HAP-1 (cell line): ENCODE measurements at regions not wholly inside any gene's neighbourhood (a gene's known extent, or its start where the extent isn't known, plus 50 kb on each side); places are given as distances from the start of the nearest gene placed in this dataset.

Experiments used
- DNase-seq, 2 experiments: peaks; one replicate each; pipeline ENCODE4 v3.0.0-alpha.2; 2016 to 2020; ENCODE audit warnings: low spot score in 2 of 2
- H3K27me3 ChIP-seq: fragments of 250-450 bp; sonication (Bioruptor Pico); 2 replicates; pipeline ENCODE4 v1.5.1; 2020; ENCODE audit warnings: low read depth, mild to moderate bottlenecking, moderate library complexity
- H3K36me3 ChIP-seq: fragments of 250-450 bp; sonication (Bioruptor Pico); replicated peaks from 2 replicates; pipeline ENCODE4 v1.5.1; 2020; ENCODE audit warnings: mild to moderate bottlenecking
- H3K4me1 ChIP-seq: fragments of 250-450 bp; sonication (Bioruptor Pico); 2 replicates; pipeline ENCODE4 v1.5.1; 2020; ENCODE audit warnings: mild to moderate bottlenecking
- H3K4me3 ChIP-seq: fragments of 250-450 bp; sonication (Bioruptor Pico); 2 replicates; pipeline ENCODE4 v1.5.1; 2020; ENCODE audit warnings: mild to moderate bottlenecking, moderate library complexity
- H3K9me3 ChIP-seq: fragments of 250-450 bp; sonication (Bioruptor Pico); 2 replicates; pipeline ENCODE4 v1.5.1; 2020; ENCODE audit warnings: mild to moderate bottlenecking, moderate library complexity
- in situ Hi-C: fragments of 300-500 bp; cut with MboI; formaldehyde crosslinking; loops from 3 replicates; pipeline ENCODE4 v1.14.3; 2020; ENCODE audit warnings: low sequenced_read_pairs, inconsistent platforms, mixed read lengths

- Histone ChIP-seq H3K4me3 (no peak overlapping the region), H3K27me3 (peaks cover 2% of the 10 kb centered on the region; the same call in 1 of the 2 replicates), H3K9me3 (no peaks in the 10 kb centered on the region; the same call in 1 of the 2 replicates), H3K4me1 (no peaks in the 10 kb centered on the region), H3K36me3 (no peaks in the 10 kb centered on the region)
- in situ Hi-C loops: no loop called here
- DNase-seq: no peak
Measured at GRCh38 chr11:29538339-29539036, 478.3 kb downstream of the KCNA4 start.

- Histone ChIP-seq H3K9me3 (no peaks in the 10 kb centered on the region; the same call in 1 of the 2 replicates), H3K4me1 (no peaks in the 10 kb centered on the region), H3K4me3 (no peak overlapping the region), H3K27me3 (no peaks in the 10 kb centered on the region), H3K36me3 (no peaks in the 10 kb centered on the region)
- in situ Hi-C loops: no loop called here
- no peak for DNase-seq
Measured at GRCh38 chr11:29534836-29535235, 482.0 kb downstream of the KCNA4 start.

- H3K4me1 ChIP-seq: no peaks in the 10 kb centered on the region
- no peaks in the 10 kb centered on the region for H3K36me3 ChIP-seq
- in situ Hi-C loops: no loop called here
- no peak for DNase-seq
- no peak overlapping the region for H3K4me3 ChIP-seq
- H3K27me3 ChIP-seq: no peaks in the 10 kb centered on the region
- H3K9me3 ChIP-seq: no peaks in the 10 kb centered on the region
Measured at GRCh38 chr11:29530961-29531360, 485.9 kb downstream of the KCNA4 start.

- H3K4me3 ChIP-seq: no peak overlapping the region
- in situ Hi-C loops: no loop called here
- no peaks in the 10 kb centered on the region for H3K9me3 ChIP-seq
- peak in 1 of 2 experiments; percentile 9 for DNase-seq
- no peaks in the 10 kb centered on the region for H3K27me3 ChIP-seq
- H3K36me3 ChIP-seq: no peaks in the 10 kb centered on the region
- H3K4me1 ChIP-seq: no peaks in the 10 kb centered on the region
Measured at GRCh38 chr11:29527391-29527936, 489.4 kb downstream of the KCNA4 start.

GRCh38 chr11:29518389-29519174, 498.2 kb downstream of the KCNA4 start:
- peak in 1 of 2 experiments; percentile 22 for DNase-seq
- in situ Hi-C loops: no loop called here
- no peaks in the 10 kb centered on the region for H3K4me1 ChIP-seq
- H3K27me3 ChIP-seq: no peaks in the 10 kb centered on the region
- H3K36me3 ChIP-seq: no peaks in the 10 kb centered on the region
- no peak overlapping the region for H3K4me3 ChIP-seq
- H3K9me3 ChIP-seq: no peaks in the 10 kb centered on the region

DNA sequence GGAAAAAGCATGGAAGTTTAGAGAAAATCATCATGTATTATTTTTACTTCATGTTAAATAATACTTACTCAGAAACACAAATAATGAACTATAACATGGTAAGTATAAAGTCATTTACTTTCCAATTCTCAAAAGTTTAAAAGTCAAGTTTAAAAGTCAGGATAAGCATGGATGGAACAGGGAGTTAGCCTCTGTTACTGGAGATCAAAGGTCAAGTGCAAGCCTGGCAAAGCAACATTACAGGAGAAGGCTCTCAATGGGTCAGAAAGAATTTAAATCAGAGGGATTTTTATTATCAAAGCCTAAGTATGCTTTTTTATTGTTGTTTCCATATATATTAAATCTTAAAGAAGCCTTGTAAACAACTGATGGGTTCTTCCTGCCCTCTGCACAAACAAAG, 505.4 kb downstream of the KCNA4 start:
- DNase-seq: no peak
- Histone ChIP-seq H3K36me3 (no peaks in the 10 kb centered on the region), H3K4me3 (no peak overlapping the region), H3K4me1 (no peaks in the 10 kb centered on the region), H3K27me3 (no peaks in the 10 kb centered on the region), H3K9me3 (no peaks in the 10 kb centered on the region)
- in situ Hi-C loops: no loop called here

DNA sequence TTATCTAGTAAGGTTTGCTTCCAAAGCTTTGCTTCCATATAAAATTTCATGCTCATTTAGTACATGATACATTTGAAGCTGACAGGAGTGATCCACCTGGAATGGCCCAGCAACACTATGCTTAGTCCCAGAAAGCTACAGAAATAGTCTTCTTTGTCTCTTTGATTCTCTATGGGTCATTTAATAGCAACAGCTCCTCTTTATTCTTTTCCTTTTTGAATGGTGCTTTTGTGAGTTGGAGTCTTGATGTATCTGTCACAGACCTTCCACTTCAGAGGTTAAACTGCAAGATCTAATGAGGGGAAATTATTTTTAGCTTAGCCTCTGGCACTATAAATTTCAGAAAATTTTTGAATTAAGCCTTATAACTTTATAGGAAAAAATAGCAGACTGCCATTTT, 509.5 kb downstream of the KCNA4 start:
- in situ Hi-C loops: no loop called here
- DNase-seq: no peak
- H3K27me3 ChIP-seq: no peaks in the 10 kb centered on the region

DNA sequence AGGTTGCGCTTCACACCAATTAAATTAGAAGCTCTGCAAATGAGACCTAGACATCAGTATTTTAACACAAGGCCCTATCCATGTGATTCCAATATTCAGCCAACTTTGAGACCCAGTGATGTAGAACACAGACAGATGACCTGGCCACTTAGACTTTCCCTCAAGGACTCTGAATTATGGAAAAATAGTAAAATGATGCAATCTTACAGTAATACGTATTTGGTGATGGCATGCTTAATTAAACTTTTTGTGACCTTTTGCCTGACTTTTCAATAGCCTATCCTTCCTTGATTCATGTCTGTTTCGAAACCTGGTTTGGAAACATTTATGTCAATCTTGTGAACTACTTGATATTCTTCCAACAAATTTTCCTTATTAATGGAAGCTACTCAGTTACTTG, 521.2 kb downstream of the KCNA4 start:
- no peaks in the 10 kb centered on the region for H3K4me1 ChIP-seq
- no peaks in the 10 kb centered on the region for H3K36me3 ChIP-seq
- H3K4me3 ChIP-seq: no peak overlapping the region
- DNase-seq: no peak
- H3K9me3 ChIP-seq: no peaks in the 10 kb centered on the region
- no peaks in the 10 kb centered on the region for H3K27me3 ChIP-seq
- in situ Hi-C loops: no loop called here

More for the DNA sequence above, 509.5 kb downstream of the KCNA4 start:
- no peak overlapping the region for H3K4me3 ChIP-seq
- no peaks in the 10 kb centered on the region for H3K4me1 ChIP-seq
- H3K9me3 ChIP-seq: no peaks in the 10 kb centered on the region
- no peaks in the 10 kb centered on the region for H3K36me3 ChIP-seq

- Histone ChIP-seq H3K4me1 (no peaks in the 10 kb centered on the region), H3K4me3 (no peak overlapping the region), H3K9me3 (no peaks in the 10 kb centered on the region), H3K36me3 (no peaks in the 10 kb centered on the region), H3K27me3 (no peaks in the 10 kb centered on the region)
- in situ Hi-C loops: no loop called here
- DNase-seq: no peak
Measured at GRCh38 chr11:29490938-29491337, 525.9 kb downstream of the KCNA4 start.

DNA sequence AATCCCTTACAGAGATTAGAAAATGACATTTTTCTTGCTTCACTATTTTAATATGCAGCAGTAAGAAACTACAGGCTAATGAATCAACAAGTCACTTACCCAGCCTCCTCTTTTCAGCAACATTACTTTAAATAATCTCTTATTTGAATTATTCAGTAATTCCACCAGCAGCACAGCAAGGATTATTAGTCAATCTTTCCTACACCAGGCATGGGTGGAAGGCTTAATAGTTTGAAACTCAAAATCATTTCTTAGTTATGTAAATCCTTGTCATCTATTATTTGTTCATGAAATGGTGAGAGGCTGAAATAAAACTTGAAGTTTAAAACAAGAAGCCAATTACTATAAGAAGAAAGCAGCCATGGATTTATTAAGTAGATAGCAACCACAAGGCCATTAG, 530.5 kb downstream of the KCNA4 start:
- DNase-seq: no peak
- in situ Hi-C loops: no loop called here
- Histone ChIP-seq H3K36me3 (no peaks in the 10 kb centered on the region), H3K4me3 (no peak overlapping the region), H3K27me3 (no peaks in the 10 kb centered on the region), H3K9me3 (no peaks in the 10 kb centered on the region), H3K4me1 (no peaks in the 10 kb centered on the region)

DNA sequence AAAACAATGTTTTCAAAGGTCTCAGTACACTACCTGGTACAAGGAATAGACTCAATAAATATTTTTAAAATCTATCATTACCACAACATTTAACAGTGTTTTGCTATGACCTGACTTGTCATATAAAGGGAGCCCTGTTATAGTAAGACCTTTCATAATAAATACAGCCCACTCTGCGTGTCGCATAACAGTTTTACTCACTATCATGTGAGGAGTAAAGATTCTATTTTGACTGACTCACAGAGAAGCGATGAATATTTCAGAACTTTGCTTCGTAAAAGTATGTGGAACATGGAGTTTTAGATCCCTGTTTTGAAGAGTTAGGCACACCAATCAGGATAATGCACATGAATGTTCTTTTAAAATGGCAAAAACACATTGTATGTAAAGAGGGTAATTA, 531.2 kb downstream of the KCNA4 start:
- in situ Hi-C loops: no loop called here
- no peak overlapping the region for H3K4me3 ChIP-seq
- no peaks in the 10 kb centered on the region for H3K36me3 ChIP-seq
- no peaks in the 10 kb centered on the region for H3K27me3 ChIP-seq
- no peak for DNase-seq
- no peaks in the 10 kb centered on the region for H3K4me1 ChIP-seq
- no peaks in the 10 kb centered on the region for H3K9me3 ChIP-seq

DNA sequence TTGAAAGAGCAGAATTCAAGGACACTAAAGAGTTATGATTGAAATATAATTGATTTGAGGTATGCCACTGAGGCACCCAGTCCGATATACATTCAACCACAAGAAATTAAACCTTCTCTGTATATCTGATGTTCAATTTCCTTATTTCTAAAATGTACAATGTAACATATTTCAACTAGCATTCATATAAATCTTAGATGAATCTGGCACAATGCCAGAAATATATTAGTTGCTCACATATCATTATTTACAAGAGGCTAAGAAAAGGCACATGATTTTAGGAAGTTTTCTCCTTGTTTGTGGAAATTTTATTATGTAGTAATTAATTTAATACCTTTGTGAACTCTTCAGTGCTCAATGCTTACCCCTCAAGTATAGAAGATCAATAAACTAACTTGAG, 532.3 kb downstream of the KCNA4 start:
- Histone ChIP-seq H3K4me1 (no peaks in the 10 kb centered on the region), H3K36me3 (no peaks in the 10 kb centered on the region), H3K9me3 (no peaks in the 10 kb centered on the region), H3K4me3 (no peak overlapping the region), H3K27me3 (no peaks in the 10 kb centered on the region)
- DNase-seq: no peak
- in situ Hi-C loops: no loop called here

DNA sequence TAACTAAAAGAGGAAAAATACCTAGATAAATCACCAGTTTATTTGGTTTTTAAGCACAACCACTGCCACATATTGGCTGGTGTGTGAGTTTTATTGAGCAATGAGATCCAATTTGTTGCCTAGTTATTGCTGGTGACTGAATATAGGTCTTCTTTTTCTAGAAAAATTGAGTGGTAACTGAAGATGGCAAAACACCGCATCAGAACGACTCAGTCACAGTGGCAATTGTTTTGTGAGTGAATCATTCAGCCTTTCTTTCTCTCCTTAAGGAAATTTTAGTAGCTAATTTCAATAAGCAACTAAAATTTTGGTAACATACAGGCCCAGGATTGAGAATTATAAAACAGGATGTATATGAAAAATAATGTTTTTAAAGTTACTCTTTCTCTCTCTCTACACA, 533.0 kb downstream of the KCNA4 start:
- no peaks in the 10 kb centered on the region for H3K4me1 ChIP-seq
- H3K4me3 ChIP-seq: no peak overlapping the region
- no peak for DNase-seq
- no peaks in the 10 kb centered on the region for H3K36me3 ChIP-seq
- H3K27me3 ChIP-seq: no peaks in the 10 kb centered on the region
- in situ Hi-C loops: no loop called here
- H3K9me3 ChIP-seq: no peaks in the 10 kb centered on the region

DNA sequence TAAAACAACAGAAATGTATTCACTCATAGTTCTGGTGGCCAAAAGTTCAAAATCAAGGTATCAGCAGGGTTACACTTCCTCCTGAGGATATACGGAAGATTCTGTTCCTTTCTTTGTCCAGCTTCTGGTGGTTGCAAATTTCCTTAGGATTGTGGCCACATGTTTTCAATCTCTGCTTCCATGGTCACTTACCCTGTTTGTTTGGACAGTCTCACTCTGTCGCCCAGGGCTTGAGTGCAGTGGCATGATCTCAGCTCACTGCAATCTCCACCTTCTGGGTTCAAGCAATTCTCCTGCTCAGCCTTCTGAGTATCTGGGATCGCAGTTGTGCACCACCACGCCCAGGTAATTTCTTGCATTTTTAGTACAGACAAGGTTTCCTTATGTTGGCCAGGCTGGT, 534.3 kb downstream of the KCNA4 start:
- no peaks in the 10 kb centered on the region for H3K27me3 ChIP-seq
- no peak overlapping the region for H3K4me3 ChIP-seq
- no peaks in the 10 kb centered on the region for H3K9me3 ChIP-seq
- no peak for DNase-seq
- in situ Hi-C loops: no loop called here
- H3K4me1 ChIP-seq: no peaks in the 10 kb centered on the region
- no peaks in the 10 kb centered on the region for H3K36me3 ChIP-seq
